HG02642 (cell line): ENCODE measurements at regions not wholly inside any gene's neighbourhood (a gene's known extent, or its start where the extent isn't known, plus 50 kb on each side); places are given as distances from the start of the nearest gene placed in this dataset.
A peak's percentile ranks its signal among the peaks of the same experiment; 100 is the strongest.

ENCODE experiments used
- ATAC-seq: cut with Tn5 transposase; IDR thresholded peaks from one replicate; pipeline ENCODE4 v1.9.1; 2021; ENCODE audit warnings: mild to moderate bottlenecking; ENCODE audit not compliant: unreplicated experiment, poor library complexity

GRCh38 chr4:179755322-179755721 is 2313.1 kb upstream of the AGA start:
- ATAC-seq = no peak

- ATAC-seq = no peak
Observed at GRCh38 chr4:179757641-179758040, 2315.4 kb upstream of the AGA start.

GRCh38 chr4:179762840-179763239 is 2320.6 kb upstream of the AGA start:
- ATAC-seq = no peak

GRCh38 chr4:179766938-179767337 is 2324.7 kb upstream of the AGA start:
- ATAC-seq = no peak

GRCh38 chr4:179768996-179769395 is 2326.8 kb upstream of the AGA start:
- ATAC-seq = no peak

GRCh38 chr4:179797738-179798137 is 2355.5 kb upstream of the AGA start:
- ATAC-seq = no peak

GRCh38 chr4:179803857-179804256 is 2361.6 kb upstream of the AGA start:
- no peak for ATAC-seq

- no peak for ATAC-seq
Observed at GRCh38 chr4:179804440-179804839, 2362.2 kb upstream of the AGA start.

- no peak for ATAC-seq
Observed at GRCh38 chr4:179817317-179817716, 2375.1 kb upstream of the AGA start.

- ATAC-seq = no peak
Observed at GRCh38 chr4:179823342-179823741, 2381.1 kb upstream of the AGA start.

GRCh38 chr4:179831274-179831673 is 2389.0 kb upstream of the AGA start:
- no peak for ATAC-seq

- ATAC-seq = no peak
Observed at GRCh38 chr4:179836179-179837075, 2394.2 kb upstream of the AGA start.

- ATAC-seq = no peak
Observed at GRCh38 chr4:179843370-179843769, 2399.8 kb upstream of the TENM3 start.

GRCh38 chr4:179855469-179855868 is 2387.7 kb upstream of the TENM3 start:
- ATAC-seq = no peak

- no peak for ATAC-seq
Observed at GRCh38 chr4:179858221-179858620, 2385.0 kb upstream of the TENM3 start.

GRCh38 chr4:179867300-179867878 is 2375.8 kb upstream of the TENM3 start:
- peak; percentile 98 for ATAC-seq

GRCh38 chr4:179871726-179872125 is 2371.5 kb upstream of the TENM3 start:
- ATAC-seq = no peak

GRCh38 chr4:179872755-179873154 is 2370.4 kb upstream of the TENM3 start:
- no peak for ATAC-seq

GRCh38 chr4:179880756-179881155 is 2362.4 kb upstream of the TENM3 start:
- ATAC-seq = no peak

GRCh38 chr4:179894066-179894778 is 2349.0 kb upstream of the TENM3 start:
- ATAC-seq = no peak

GRCh38 chr4:179919587-179919986 is 2323.6 kb upstream of the TENM3 start:
- no peak for ATAC-seq
